ENCODE measurements at regions not wholly inside any gene's neighbourhood (a gene's known extent, or its start where the extent isn't known, plus 50 kb on each side); places are given as distances from the start of the nearest gene placed in this dataset.

DNA sequence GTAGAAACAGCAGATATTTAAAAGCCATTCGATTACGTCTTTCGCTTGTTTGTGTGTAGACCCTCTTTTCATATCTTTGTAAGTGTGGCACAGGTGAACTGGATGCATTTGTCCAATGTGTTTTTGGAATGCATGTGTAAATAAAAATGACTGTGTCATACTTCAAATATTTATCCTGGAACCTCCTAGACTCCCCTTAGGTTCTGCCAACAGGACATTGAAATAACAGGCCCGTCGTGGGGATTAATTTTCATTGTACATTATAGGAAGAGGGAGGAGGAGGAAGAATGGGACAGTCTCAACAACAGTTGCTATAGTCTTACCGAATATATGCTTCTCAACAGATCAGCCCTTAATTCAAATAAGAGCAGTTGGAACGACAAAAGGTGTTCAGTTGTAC is 95.8 kb downstream of the PRKAB2 start:
- Histone ChIP-seq H2AK5ac (ENCODE audit: low read depth, low read length) (no peak overlapping the region), H4K8ac (ENCODE audit: low read depth, low read length) (no peak overlapping the region), H3K23ac (ENCODE audit: low read depth, low read length, poor library complexity) (no peak overlapping the region), H3K4me1 (ENCODE audit: control insufficient read depth in 2 of 2, insufficient read depth in 1 of 2, low read depth in 1 of 2, low read length in 2 of 2) (peaks cover 0 to 21% of the 10 kb centered on the region in 2 donors), H3K27me3 (ENCODE audit: control insufficient read depth in 3 of 3, insufficient read depth in 3 of 3, low read depth in 1 of 3, low read length in 3 of 3) (peaks cover 33 to 91% (median 50%) of the 10 kb centered on the region in 3 experiments), H2BK5ac (ENCODE audit: low read length) (no peak overlapping the region), H2AFZ (ENCODE audit: low read length) (no peak overlapping the region), H3K9ac (ENCODE audit: low read depth, low read length, poor library complexity) (no peak overlapping the region), H3K4me2 (ENCODE audit: insufficient read depth, low read length, poor library complexity, severe bottlenecking) (no peak overlapping the region), H3K27ac (replicated peaks; ENCODE audit: low read length) (no peak overlapping the region), H3K4me3 (ENCODE audit: low read length in 2 of 2) (no peak overlapping the region), H3K9me3 (replicated peaks in 1 of 2; ENCODE audit: control insufficient read depth in 2 of 2, insufficient read depth in 1 of 2, low read depth in 1 of 2, low read length in 2 of 2) (peaks cover 0 to 8% of the 10 kb centered on the region in 2 donors), H3K36me3 (replicated peaks in 1 of 2; ENCODE audit: control insufficient read depth in 2 of 2, insufficient read depth in 2 of 2, low read length in 2 of 2) (no peaks in the 10 kb centered on the region), H2BK15ac (ENCODE audit: low read length) (no peak overlapping the region), H2BK120ac (ENCODE audit: low read depth, low read length) (no peak overlapping the region), H3K18ac (ENCODE audit: low read length) (no peak overlapping the region), H3K14ac (ENCODE audit: low read length) (no peak overlapping the region), H3K4ac (ENCODE audit: low read length) (no peak overlapping the region), H2BK12ac (ENCODE audit: low read length) (no peak overlapping the region), H3K79me1 (ENCODE audit: low read depth, low read length) (no peaks in the 10 kb centered on the region), H4K91ac (ENCODE audit: low read depth, low read length, poor library complexity) (no peak overlapping the region)
- no CpG with 5 or more reads among the region's 7 CpGs for WGBS, 2 donors (ENCODE audit: extremely low coverage in 2 of 2, insufficient read length in 2 of 2, insufficient replicate concordance in 1 of 2)
- DNase-seq (ENCODE audit: low spot score), result no peak

GRCh38 chr1:147072482-147073432 is 99.5 kb downstream of the PRKAB2 start:
- Histone ChIP-seq H3K9me3 (replicated peaks in 1 of 2; ENCODE audit: control insufficient read depth in 2 of 2, insufficient read depth in 1 of 2, low read depth in 1 of 2, low read length in 2 of 2) (peaks cover 0 to 3% of the 10 kb centered on the region in 2 donors), H2BK15ac (ENCODE audit: low read length) (no peak overlapping the region), H4K8ac (ENCODE audit: low read depth, low read length) (no peak overlapping the region), H3K23ac (ENCODE audit: low read depth, low read length, poor library complexity) (no peak overlapping the region), H2BK12ac (ENCODE audit: low read length) (no peak overlapping the region), H3K4me2 (ENCODE audit: insufficient read depth, low read length, poor library complexity, severe bottlenecking) (peak overlapping the region; percentile 81), H3K14ac (ENCODE audit: low read length) (no peak overlapping the region), H3K4me3 (ENCODE audit: low read length in 2 of 2) (peak overlapping the region; percentile 28 to 73), H3K27me3 (ENCODE audit: control insufficient read depth in 3 of 3, insufficient read depth in 3 of 3, low read depth in 1 of 3, low read length in 3 of 3) (peaks cover 18 to 57% (median 42%) of the 10 kb centered on the region in 3 experiments), H2BK5ac (ENCODE audit: low read length) (no peak overlapping the region), H3K9ac (ENCODE audit: low read depth, low read length, poor library complexity) (peak overlapping the region; percentile 74), H2AFZ (ENCODE audit: low read length) (peak overlapping the region; percentile 86), H3K4ac (ENCODE audit: low read length) (no peak overlapping the region), H3K18ac (ENCODE audit: low read length) (no peak overlapping the region), H2AK5ac (ENCODE audit: low read depth, low read length) (no peak overlapping the region), H3K4me1 (ENCODE audit: control insufficient read depth in 2 of 2, insufficient read depth in 1 of 2, low read depth in 1 of 2, low read length in 2 of 2) (peaks cover 0 to under 1% of the 10 kb centered on the region in 2 donors), H3K36me3 (replicated peaks in 1 of 2; ENCODE audit: control insufficient read depth in 2 of 2, insufficient read depth in 2 of 2, low read length in 2 of 2) (no peaks in the 10 kb centered on the region), H4K91ac (ENCODE audit: low read depth, low read length, poor library complexity) (no peak overlapping the region), H2BK120ac (ENCODE audit: low read depth, low read length) (no peak overlapping the region), H3K27ac (replicated peaks; ENCODE audit: low read length) (no peak overlapping the region), H3K79me1 (ENCODE audit: low read depth, low read length) (no peaks in the 10 kb centered on the region)
- no CpG with 5 or more reads among the region's 58 CpGs for WGBS, 2 donors (ENCODE audit: extremely low coverage in 2 of 2, insufficient read length in 2 of 2, insufficient replicate concordance in 1 of 2)
- DNase-seq (ENCODE audit: low spot score), result no peak

GRCh38 chr1:147071142-147071541 is 101.1 kb downstream of the PRKAB2 start:
- no CpG with 5 or more reads among the region's 1 CpG for WGBS, 2 donors (ENCODE audit: extremely low coverage in 2 of 2, insufficient read length in 2 of 2, insufficient replicate concordance in 1 of 2)
- Histone ChIP-seq H2BK12ac (ENCODE audit: low read length) (no peak overlapping the region), H3K4me3 (ENCODE audit: low read length in 2 of 2) (no peak overlapping the region), H3K27me3 (ENCODE audit: control insufficient read depth in 3 of 3, insufficient read depth in 3 of 3, low read depth in 1 of 3, low read length in 3 of 3) (peaks cover 5 to 42% (median 41%) of the 10 kb centered on the region in 3 experiments), H4K91ac (ENCODE audit: low read depth, low read length, poor library complexity) (no peak overlapping the region), H3K4me2 (ENCODE audit: insufficient read depth, low read length, poor library complexity, severe bottlenecking) (no peak overlapping the region), H2BK5ac (ENCODE audit: low read length) (no peak overlapping the region), H3K4me1 (ENCODE audit: control insufficient read depth in 2 of 2, insufficient read depth in 1 of 2, low read depth in 1 of 2, low read length in 2 of 2) (no peaks in the 10 kb centered on the region), H3K23ac (ENCODE audit: low read depth, low read length, poor library complexity) (no peak overlapping the region), H2BK15ac (ENCODE audit: low read length) (no peak overlapping the region), H2BK120ac (ENCODE audit: low read depth, low read length) (no peak overlapping the region), H3K9me3 (replicated peaks in 1 of 2; ENCODE audit: control insufficient read depth in 2 of 2, insufficient read depth in 1 of 2, low read depth in 1 of 2, low read length in 2 of 2) (no peaks in the 10 kb centered on the region), H2AK5ac (ENCODE audit: low read depth, low read length) (no peak overlapping the region), H3K36me3 (replicated peaks in 1 of 2; ENCODE audit: control insufficient read depth in 2 of 2, insufficient read depth in 2 of 2, low read length in 2 of 2) (no peaks in the 10 kb centered on the region), H3K4ac (ENCODE audit: low read length) (no peak overlapping the region), H3K14ac (ENCODE audit: low read length) (no peak overlapping the region), H3K79me1 (ENCODE audit: low read depth, low read length) (no peaks in the 10 kb centered on the region), H3K18ac (ENCODE audit: low read length) (no peak overlapping the region), H4K8ac (ENCODE audit: low read depth, low read length) (no peak overlapping the region), H3K27ac (replicated peaks; ENCODE audit: low read length) (no peak overlapping the region), H2AFZ (ENCODE audit: low read length) (no peak overlapping the region), H3K9ac (ENCODE audit: low read depth, low read length, poor library complexity) (no peak overlapping the region)
- DNase-seq (ENCODE audit: low spot score), result no peak

GRCh38 chr1:147062956-147063355 is 109.3 kb downstream of the PRKAB2 start:
- Histone ChIP-seq H3K23ac (ENCODE audit: low read depth, low read length, poor library complexity) (no peak overlapping the region), H4K91ac (ENCODE audit: low read depth, low read length, poor library complexity) (no peak overlapping the region), H3K9me3 (replicated peaks in 1 of 2; ENCODE audit: control insufficient read depth in 2 of 2, insufficient read depth in 1 of 2, low read depth in 1 of 2, low read length in 2 of 2) (no peaks in the 10 kb centered on the region), H2BK12ac (ENCODE audit: low read length) (no peak overlapping the region), H2BK15ac (ENCODE audit: low read length) (no peak overlapping the region), H3K4me1 (ENCODE audit: control insufficient read depth in 2 of 2, insufficient read depth in 1 of 2, low read depth in 1 of 2, low read length in 2 of 2) (no peaks in the 10 kb centered on the region), H3K4ac (ENCODE audit: low read length) (no peak overlapping the region), H3K4me2 (ENCODE audit: insufficient read depth, low read length, poor library complexity, severe bottlenecking) (no peak overlapping the region), H3K27ac (replicated peaks; ENCODE audit: low read length) (no peak overlapping the region), H3K27me3 (ENCODE audit: control insufficient read depth in 3 of 3, insufficient read depth in 3 of 3, low read depth in 1 of 3, low read length in 3 of 3) (no peaks in the 10 kb centered on the region), H3K4me3 (ENCODE audit: low read length in 2 of 2) (no peak overlapping the region), H2AK5ac (ENCODE audit: low read depth, low read length) (no peak overlapping the region), H3K79me1 (ENCODE audit: low read depth, low read length) (no peaks in the 10 kb centered on the region), H3K36me3 (replicated peaks in 1 of 2; ENCODE audit: control insufficient read depth in 2 of 2, insufficient read depth in 2 of 2, low read length in 2 of 2) (no peaks in the 10 kb centered on the region), H2BK120ac (ENCODE audit: low read depth, low read length) (no peak overlapping the region), H3K18ac (ENCODE audit: low read length) (no peak overlapping the region), H3K9ac (ENCODE audit: low read depth, low read length, poor library complexity) (no peak overlapping the region), H2AFZ (ENCODE audit: low read length) (no peak overlapping the region), H3K14ac (ENCODE audit: low read length) (no peak overlapping the region), H4K8ac (ENCODE audit: low read depth, low read length) (no peak overlapping the region), H2BK5ac (ENCODE audit: low read length) (no peak overlapping the region)
- 67 to 80% methylated on average over 1 of the region's 2 CpGs for WGBS, 2 donors (ENCODE audit: extremely low coverage in 2 of 2, insufficient read length in 2 of 2, insufficient replicate concordance in 1 of 2)
- no peak for DNase-seq (ENCODE audit: low spot score)
